ENCODE measurements at regions not wholly inside any gene's neighbourhood (a gene's known extent, or its start where the extent isn't known, plus 50 kb on each side); places are given as distances from the start of the nearest gene placed in this dataset.
A peak's percentile ranks its signal among the peaks of the same experiment; 100 is the strongest.

DNA sequence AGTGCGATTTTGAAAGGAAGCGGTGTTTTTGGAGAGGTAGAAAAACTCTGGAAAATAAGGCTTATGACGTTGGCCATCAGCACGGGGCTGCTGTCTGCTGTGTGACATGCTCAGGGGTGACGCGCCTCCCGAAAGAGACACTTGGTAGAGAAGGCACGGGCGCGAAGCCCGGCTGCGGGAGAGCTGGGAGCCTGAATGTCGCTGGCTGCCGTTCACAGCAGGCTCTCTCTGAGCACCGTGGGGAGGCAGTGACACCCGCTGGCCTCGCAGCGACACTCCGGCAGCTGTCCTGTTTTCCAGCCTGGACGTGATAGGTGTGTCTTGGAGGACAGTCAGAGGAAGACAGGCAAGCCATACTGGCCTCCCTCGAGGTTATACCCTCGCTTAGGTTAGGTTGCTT, 759.1 kb upstream of the RBFOX1 start:
- Mint-ChIP-seq H3K36me3 (no peaks in the 10 kb centered on the region), H3K27ac (no peak overlapping the region), H3K9me3 (no peaks in the 10 kb centered on the region), H3K27me3 (peaks cover 17% of the 10 kb centered on the region), H3K4me1 (ENCODE audit: unreplicated experiment) (peaks cover 5% of the 10 kb centered on the region), H3K4me3 (no peak overlapping the region)
- TF ChIP-seq, protein P1, sequence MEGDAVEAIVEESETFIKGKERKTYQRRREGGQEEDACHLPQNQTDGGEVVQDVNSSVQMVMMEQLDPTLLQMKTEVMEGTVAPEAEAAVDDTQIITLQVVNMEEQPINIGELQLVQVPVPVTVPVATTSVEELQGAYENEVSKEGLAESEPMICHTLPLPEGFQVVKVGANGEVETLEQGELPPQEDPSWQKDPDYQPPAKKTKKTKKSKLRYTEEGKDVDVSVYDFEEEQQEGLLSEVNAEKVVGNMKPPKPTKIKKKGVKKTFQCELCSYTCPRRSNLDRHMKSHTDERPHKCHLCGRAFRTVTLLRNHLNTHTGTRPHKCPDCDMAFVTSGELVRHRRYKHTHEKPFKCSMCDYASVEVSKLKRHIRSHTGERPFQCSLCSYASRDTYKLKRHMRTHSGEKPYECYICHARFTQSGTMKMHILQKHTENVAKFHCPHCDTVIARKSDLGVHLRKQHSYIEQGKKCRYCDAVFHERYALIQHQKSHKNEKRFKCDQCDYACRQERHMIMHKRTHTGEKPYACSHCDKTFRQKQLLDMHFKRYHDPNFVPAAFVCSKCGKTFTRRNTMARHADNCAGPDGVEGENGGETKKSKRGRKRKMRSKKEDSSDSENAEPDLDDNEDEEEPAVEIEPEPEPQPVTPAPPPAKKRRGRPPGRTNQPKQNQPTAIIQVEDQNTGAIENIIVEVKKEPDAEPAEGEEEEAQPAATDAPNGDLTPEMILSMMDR (conservative IDR thresholded peaks at IDR 0.05): peak; percentile 65
- no peak for DNase-seq (ENCODE audit: extremely low spot score, unreplicated experiment)

DNA sequence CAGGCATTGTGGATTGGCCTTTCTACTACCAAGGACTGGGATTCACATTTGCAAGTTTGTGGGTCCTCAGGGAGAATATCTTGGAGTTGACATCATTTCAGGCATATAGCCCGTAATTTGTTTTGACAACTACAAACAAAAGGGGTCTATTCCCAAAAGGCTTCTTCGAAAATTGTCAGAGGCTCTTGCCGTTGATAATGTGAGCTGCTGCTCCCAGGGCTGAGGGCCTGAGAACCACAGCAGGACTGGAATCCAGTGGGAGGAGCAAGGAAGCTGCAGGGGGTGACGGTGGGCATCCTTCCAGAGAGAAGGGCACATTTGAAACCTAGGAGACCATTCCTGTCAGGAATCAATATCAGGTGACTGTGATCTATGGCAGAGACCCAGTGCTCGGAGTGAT, 761.6 kb upstream of the RBFOX1 start:
- TF ChIP-seq, protein P1 (conservative IDR thresholded peaks at IDR 0.05): no peak
- DNase-seq (ENCODE audit: extremely low spot score, unreplicated experiment): no peak
- Mint-ChIP-seq H3K27ac (no peak overlapping the region), H3K4me3 (no peak overlapping the region), H3K4me1 (ENCODE audit: unreplicated experiment) (peaks cover 5% of the 10 kb centered on the region), H3K27me3 (peaks cover 17% of the 10 kb centered on the region), H3K36me3 (no peaks in the 10 kb centered on the region), H3K9me3 (no peaks in the 10 kb centered on the region)

DNA sequence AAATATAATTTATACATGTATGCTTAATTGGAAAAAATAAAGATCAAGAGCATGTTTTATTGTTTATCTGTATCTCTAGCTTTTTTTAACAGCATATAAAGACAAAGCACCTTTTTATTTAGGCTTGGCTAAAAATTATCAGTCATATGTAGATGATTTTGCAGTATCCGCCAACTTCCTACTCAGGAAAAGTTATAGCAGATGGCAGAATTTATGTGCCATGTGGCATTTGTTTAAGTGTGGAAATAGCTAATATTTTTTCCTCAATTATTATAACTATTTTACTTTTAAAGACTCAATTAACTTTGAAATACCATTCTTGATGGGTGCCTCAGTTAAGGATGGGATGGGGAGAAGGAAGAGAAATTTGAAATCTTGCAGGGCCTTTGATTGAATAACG, 762.1 kb upstream of the RBFOX1 start:
- Mint-ChIP-seq H3K4me3 (no peak overlapping the region), H3K36me3 (no peaks in the 10 kb centered on the region), H3K4me1 (ENCODE audit: unreplicated experiment) (peaks cover 5% of the 10 kb centered on the region), H3K27ac (no peak overlapping the region), H3K27me3 (peaks cover 17% of the 10 kb centered on the region), H3K9me3 (no peaks in the 10 kb centered on the region)
- TF ChIP-seq, protein P1 (conservative IDR thresholded peaks at IDR 0.05): no peak
- no peak for DNase-seq (ENCODE audit: extremely low spot score, unreplicated experiment)

DNA sequence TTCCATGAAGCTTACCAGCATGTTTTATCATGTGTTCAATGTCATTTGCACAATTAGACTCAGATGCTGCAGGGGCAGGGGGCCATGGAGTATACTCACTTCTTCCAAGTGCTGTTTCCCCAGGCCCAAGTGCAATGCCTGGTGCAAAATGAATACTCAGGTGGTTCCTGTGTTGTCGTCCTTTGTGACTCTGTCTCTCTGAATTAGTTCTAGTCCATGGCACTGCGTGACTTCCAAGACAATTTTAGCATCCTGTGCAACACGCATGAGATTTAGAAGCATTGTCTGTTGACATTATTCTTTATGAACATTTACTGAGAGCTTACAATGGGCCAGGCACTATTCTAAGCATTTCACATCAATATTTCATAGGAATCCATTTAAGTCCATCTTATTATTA, 769.7 kb upstream of the RBFOX1 start:
- no peaks in the 10 kb centered on the region for H3K4me1 Mint-ChIP-seq (ENCODE audit: unreplicated experiment)
- no peaks in the 10 kb centered on the region for H3K9me3 Mint-ChIP-seq
- peaks cover 6% of the 10 kb centered on the region for H3K27me3 Mint-ChIP-seq
- TF ChIP-seq, protein P1 (conservative IDR thresholded peaks at IDR 0.05): no peak
- H3K36me3 Mint-ChIP-seq: no peaks in the 10 kb centered on the region
- no peak overlapping the region for H3K27ac Mint-ChIP-seq
- no peak for DNase-seq (ENCODE audit: extremely low spot score, unreplicated experiment)
- H3K4me3 Mint-ChIP-seq: no peak overlapping the region

DNA sequence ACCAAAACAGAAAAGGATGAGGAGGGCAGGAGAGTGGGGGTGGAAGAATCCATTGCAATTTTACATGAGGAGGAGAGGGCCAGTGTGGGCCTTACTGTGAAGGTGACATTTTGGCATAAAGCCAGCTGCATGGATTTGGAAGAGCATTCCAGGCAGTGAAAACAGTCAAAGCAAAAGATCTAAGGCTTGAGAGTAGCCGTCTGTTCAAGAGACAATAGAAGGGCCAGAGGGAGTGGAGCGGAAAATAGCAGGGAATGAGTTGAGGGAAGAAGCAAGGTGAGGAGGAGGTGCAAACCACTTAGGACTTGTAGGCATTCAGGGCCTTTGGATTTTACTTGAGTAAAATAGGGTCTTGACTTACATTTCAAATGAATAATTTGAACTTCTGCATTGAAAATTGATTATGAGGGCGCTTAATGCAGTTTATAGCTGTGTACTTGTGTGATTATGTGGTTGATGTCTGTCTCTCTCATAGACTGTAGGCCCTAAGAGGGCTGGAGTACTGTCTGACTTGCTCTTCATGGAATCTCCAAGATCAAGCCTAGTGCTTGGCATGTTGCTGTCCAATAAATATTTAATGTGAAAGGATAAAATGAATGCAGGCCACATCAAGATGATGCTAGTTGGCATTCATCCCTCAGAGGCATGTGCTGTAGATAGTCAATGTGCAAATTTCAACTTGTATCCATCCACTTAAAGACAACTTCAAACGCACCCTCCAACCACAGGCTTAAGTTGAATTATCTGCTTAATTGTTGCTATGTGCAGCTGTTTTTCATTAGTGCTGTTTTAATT, 772.1 kb upstream of the RBFOX1 start:
- no peaks in the 10 kb centered on the region for H3K36me3 Mint-ChIP-seq
- DNase-seq (ENCODE audit: extremely low spot score, unreplicated experiment): no peak
- no peak overlapping the region for H3K27ac Mint-ChIP-seq
- no peak overlapping the region for H3K4me3 Mint-ChIP-seq
- TF ChIP-seq, protein P1 (conservative IDR thresholded peaks at IDR 0.05): no peak
- peaks cover 12% of the 10 kb centered on the region for H3K27me3 Mint-ChIP-seq
- H3K4me1 Mint-ChIP-seq (ENCODE audit: unreplicated experiment): no peaks in the 10 kb centered on the region
- H3K9me3 Mint-ChIP-seq: no peaks in the 10 kb centered on the region
